ENCODE measurements at regions not wholly inside any gene's neighbourhood (a gene's known extent, or its start where the extent isn't known, plus 50 kb on each side); places are given as distances from the start of the nearest gene placed in this dataset.

DNA sequence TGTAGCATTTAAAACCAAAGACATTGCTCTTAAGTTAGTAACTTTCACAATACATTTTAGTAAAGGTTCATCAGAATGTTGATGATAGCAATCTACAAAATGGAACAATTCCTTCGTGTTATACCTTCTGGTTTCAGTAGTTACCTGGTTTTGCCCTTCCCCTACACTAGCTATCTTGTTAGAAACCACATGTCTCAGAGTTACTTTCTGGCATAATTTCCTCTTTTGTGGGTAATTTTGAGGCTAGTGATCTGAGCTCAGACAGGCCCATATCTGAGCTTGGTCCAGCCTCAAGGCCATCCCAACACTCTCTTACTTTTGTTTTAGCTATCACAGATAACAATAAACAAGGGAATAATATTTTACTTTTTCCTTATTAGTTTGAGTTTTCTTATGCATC is 196.9 kb downstream of the KITLG start:
- no peak overlapping the region for H3K27ac ChIP-seq (ENCODE audit: low read depth in 1 of 2, low read length in 2 of 2)
- H3K27me3 ChIP-seq (ENCODE audit: control insufficient read depth in 4 of 4, insufficient read depth in 4 of 4, low read length in 3 of 4), result no peaks in the 10 kb centered on the region
- DNase-seq (ENCODE audit: low spot score), result no peak
- TF ChIP-seq FOXA2 (IDR thresholded peaks at IDR 0.05) (no peak), JUND (IDR thresholded peaks at IDR 0.05) (no peak), EGR1 (IDR thresholded peaks at IDR 0.05; ENCODE audit: low read depth in 2 of 2) (no peak), HNF4A (conservative IDR thresholded peaks at IDR 0.05) (no peak), HNF4G (IDR thresholded peaks at IDR 0.05) (no peak), YY1 (IDR thresholded peaks at IDR 0.05) (no peak), RXRA (IDR thresholded peaks at IDR 0.05) (no peak), GABPA (IDR thresholded peaks at IDR 0.05 in 1 of 2, conservative IDR thresholded peaks at IDR 0.05 in 1 of 2) (no peak), FOXA1 (IDR thresholded peaks at IDR 0.05) (no peak)
- TF ChIP-seq, protein P1, sequence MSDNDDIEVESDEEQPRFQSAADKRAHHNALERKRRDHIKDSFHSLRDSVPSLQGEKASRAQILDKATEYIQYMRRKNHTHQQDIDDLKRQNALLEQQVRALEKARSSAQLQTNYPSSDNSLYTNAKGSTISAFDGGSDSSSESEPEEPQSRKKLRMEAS (IDR thresholded peaks at IDR 0.05), result no peak
- TF ChIP-seq, protein P2, sequence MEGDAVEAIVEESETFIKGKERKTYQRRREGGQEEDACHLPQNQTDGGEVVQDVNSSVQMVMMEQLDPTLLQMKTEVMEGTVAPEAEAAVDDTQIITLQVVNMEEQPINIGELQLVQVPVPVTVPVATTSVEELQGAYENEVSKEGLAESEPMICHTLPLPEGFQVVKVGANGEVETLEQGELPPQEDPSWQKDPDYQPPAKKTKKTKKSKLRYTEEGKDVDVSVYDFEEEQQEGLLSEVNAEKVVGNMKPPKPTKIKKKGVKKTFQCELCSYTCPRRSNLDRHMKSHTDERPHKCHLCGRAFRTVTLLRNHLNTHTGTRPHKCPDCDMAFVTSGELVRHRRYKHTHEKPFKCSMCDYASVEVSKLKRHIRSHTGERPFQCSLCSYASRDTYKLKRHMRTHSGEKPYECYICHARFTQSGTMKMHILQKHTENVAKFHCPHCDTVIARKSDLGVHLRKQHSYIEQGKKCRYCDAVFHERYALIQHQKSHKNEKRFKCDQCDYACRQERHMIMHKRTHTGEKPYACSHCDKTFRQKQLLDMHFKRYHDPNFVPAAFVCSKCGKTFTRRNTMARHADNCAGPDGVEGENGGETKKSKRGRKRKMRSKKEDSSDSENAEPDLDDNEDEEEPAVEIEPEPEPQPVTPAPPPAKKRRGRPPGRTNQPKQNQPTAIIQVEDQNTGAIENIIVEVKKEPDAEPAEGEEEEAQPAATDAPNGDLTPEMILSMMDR (IDR thresholded peaks at IDR 0.05; ENCODE audit: low read depth, low read length, missing input control), result no peak
- TF ChIP-seq, protein P3, sequence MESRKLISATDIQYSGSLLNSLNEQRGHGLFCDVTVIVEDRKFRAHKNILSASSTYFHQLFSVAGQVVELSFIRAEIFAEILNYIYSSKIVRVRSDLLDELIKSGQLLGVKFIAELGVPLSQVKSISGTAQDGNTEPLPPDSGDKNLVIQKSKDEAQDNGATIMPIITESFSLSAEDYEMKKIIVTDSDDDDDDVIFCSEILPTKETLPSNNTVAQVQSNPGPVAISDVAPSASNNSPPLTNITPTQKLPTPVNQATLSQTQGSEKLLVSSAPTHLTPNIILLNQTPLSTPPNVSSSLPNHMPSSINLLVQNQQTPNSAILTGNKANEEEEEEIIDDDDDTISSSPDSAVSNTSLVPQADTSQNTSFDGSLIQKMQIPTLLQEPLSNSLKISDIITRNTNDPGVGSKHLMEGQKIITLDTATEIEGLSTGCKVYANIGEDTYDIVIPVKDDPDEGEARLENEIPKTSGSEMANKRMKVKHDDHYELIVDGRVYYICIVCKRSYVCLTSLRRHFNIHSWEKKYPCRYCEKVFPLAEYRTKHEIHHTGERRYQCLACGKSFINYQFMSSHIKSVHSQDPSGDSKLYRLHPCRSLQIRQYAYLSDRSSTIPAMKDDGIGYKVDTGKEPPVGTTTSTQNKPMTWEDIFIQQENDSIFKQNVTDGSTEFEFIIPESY (IDR thresholded peaks at IDR 0.05), result no peak
- TF ChIP-seq, protein P4, sequence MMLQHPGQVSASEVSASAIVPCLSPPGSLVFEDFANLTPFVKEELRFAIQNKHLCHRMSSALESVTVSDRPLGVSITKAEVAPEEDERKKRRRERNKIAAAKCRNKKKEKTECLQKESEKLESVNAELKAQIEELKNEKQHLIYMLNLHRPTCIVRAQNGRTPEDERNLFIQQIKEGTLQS (IDR thresholded peaks at IDR 0.05), result no peak
- TF ChIP-seq, protein P5, sequence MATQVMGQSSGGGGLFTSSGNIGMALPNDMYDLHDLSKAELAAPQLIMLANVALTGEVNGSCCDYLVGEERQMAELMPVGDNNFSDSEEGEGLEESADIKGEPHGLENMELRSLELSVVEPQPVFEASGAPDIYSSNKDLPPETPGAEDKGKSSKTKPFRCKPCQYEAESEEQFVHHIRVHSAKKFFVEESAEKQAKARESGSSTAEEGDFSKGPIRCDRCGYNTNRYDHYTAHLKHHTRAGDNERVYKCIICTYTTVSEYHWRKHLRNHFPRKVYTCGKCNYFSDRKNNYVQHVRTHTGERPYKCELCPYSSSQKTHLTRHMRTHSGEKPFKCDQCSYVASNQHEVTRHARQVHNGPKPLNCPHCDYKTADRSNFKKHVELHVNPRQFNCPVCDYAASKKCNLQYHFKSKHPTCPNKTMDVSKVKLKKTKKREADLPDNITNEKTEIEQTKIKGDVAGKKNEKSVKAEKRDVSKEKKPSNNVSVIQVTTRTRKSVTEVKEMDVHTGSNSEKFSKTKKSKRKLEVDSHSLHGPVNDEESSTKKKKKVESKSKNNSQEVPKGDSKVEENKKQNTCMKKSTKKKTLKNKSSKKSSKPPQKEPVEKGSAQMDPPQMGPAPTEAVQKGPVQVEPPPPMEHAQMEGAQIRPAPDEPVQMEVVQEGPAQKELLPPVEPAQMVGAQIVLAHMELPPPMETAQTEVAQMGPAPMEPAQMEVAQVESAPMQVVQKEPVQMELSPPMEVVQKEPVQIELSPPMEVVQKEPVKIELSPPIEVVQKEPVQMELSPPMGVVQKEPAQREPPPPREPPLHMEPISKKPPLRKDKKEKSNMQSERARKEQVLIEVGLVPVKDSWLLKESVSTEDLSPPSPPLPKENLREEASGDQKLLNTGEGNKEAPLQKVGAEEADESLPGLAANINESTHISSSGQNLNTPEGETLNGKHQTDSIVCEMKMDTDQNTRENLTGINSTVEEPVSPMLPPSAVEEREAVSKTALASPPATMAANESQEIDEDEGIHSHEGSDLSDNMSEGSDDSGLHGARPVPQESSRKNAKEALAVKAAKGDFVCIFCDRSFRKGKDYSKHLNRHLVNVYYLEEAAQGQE (IDR thresholded peaks at IDR 0.05), result no peak
- no peak overlapping the region for H3K4me3 ChIP-seq (ENCODE audit: low read depth in 1 of 3, low read length in 3 of 3)
- H3K4me1 ChIP-seq (ENCODE audit: control insufficient read depth in 4 of 4, insufficient read depth in 4 of 4, low read length in 3 of 4), result no peaks in the 10 kb centered on the region
- no peaks in the 10 kb centered on the region for H3K9me3 ChIP-seq (ENCODE audit: control insufficient read depth in 4 of 4, low read length in 3 of 4)
- H3K36me3 ChIP-seq (ENCODE audit: control insufficient read depth in 4 of 4, insufficient read depth in 3 of 4, low read depth in 1 of 4, low read length in 3 of 4), result no peaks in the 10 kb centered on the region
- H3K9ac ChIP-seq (ENCODE audit: low read depth in 1 of 2, low read length in 2 of 2), result no peak overlapping the region
- WGBS, result 87% methylated on average over 1 of the region's 1 CpG

Measured in liver (tissue), 8 donors.